ENCODE measurements at regions not wholly inside any gene's neighbourhood (a gene's known extent, or its start where the extent isn't known, plus 50 kb on each side); places are given as distances from the start of the nearest gene placed in this dataset.

DNA sequence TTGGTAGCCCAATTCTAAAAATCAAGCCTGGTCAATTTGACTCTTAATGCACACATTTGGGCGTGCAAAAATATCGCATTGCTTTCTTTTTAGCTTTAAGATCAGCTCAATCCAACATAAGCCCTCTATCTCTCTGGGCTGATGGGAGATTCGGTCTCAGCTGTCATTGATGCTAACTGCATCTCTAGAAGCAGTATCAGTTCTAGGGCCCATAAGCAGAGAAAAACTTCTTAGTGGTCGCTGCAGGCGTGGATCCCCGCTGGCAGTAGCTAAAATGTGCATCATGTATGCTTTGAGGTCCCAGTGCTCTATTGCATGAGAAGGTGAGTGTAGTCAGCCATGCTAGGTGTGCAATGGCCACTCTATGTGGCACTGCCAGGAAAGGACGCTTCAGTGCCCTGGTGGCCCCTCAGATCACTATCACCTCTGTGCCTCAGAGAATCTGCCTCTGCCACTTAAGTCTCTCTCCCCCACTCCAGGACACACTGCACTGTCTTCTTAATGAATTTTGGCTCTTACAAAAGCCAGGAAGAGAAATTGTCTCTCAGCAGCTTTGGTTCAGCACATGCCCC, 79.7 kb upstream of the GADD45A start:
- Histone ChIP-seq H3K4me3 (ENCODE audit: low read depth, low read length) (no peak overlapping the region), H3K27me3 (ENCODE audit: control insufficient read depth, insufficient read depth, low read length) (no peaks in the 10 kb centered on the region), H3K36me3 (ENCODE audit: control insufficient read depth, insufficient read depth, low read length) (no peaks in the 10 kb centered on the region)
- no peak for FAIRE-seq
- TF ChIP-seq, protein P1, sequence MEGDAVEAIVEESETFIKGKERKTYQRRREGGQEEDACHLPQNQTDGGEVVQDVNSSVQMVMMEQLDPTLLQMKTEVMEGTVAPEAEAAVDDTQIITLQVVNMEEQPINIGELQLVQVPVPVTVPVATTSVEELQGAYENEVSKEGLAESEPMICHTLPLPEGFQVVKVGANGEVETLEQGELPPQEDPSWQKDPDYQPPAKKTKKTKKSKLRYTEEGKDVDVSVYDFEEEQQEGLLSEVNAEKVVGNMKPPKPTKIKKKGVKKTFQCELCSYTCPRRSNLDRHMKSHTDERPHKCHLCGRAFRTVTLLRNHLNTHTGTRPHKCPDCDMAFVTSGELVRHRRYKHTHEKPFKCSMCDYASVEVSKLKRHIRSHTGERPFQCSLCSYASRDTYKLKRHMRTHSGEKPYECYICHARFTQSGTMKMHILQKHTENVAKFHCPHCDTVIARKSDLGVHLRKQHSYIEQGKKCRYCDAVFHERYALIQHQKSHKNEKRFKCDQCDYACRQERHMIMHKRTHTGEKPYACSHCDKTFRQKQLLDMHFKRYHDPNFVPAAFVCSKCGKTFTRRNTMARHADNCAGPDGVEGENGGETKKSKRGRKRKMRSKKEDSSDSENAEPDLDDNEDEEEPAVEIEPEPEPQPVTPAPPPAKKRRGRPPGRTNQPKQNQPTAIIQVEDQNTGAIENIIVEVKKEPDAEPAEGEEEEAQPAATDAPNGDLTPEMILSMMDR (IDR thresholded peaks at IDR 0.05; ENCODE audit: insufficient read depth, low read length, severe bottlenecking) = no peak
- DNase-seq (ENCODE audit: low read depth) = no peak

DNA sequence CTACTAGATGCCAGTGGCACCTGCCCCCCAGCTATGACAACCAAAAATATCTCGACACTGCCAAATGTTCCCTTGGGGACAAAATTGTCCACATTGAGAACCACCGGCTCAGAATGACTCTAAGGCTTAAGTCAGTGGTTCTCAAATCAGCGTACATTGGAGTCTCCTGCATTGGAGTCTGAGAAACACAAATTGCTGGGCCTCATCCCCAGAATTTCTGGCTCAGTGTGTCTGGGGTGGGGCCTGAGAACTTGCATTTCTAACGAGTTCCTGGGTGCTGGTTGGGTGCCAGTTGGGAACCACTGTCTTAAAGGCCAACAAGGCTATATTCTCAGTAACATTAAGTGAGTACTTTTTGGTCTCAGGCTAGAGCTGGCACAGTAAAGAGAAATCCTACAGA, 77.7 kb upstream of the GADD45A start:
- H3K27me3 ChIP-seq (ENCODE audit: control insufficient read depth, insufficient read depth, low read length) = no peaks in the 10 kb centered on the region
- TF ChIP-seq, protein P1 (IDR thresholded peaks at IDR 0.05; ENCODE audit: insufficient read depth, low read length, severe bottlenecking) = no peak
- no peak overlapping the region for H3K4me3 ChIP-seq (ENCODE audit: low read depth, low read length)
- DNase-seq (ENCODE audit: low read depth) (no peak), FAIRE-seq (no peak)
- H3K36me3 ChIP-seq (ENCODE audit: control insufficient read depth, insufficient read depth, low read length) = no peaks in the 10 kb centered on the region

DNA sequence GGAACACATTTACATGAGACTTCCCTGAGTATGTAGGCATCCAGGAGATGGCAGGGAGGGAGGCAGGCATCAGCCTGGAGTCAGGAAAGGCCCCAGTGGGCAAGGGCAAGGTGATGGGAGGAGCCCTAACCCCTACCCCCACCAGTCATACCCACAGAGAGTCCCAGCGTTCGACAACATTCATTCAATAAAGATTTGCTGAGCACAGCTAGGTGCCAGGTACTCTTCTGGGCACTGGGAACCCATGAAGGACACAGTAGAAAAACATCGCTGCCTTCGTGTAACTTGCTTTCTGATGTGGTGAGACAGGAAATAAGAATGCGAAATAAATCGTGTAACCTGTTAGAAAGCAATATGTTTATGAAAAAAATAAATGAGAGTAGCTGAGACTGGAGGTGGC, 77.3 kb upstream of the GADD45A start:
- no peaks in the 10 kb centered on the region for H3K27me3 ChIP-seq (ENCODE audit: control insufficient read depth, insufficient read depth, low read length)
- DNase-seq (ENCODE audit: low read depth) (no peak), FAIRE-seq (no peak)
- H3K36me3 ChIP-seq (ENCODE audit: control insufficient read depth, insufficient read depth, low read length) = no peaks in the 10 kb centered on the region
- H3K4me3 ChIP-seq (ENCODE audit: low read depth, low read length) = no peak overlapping the region
- TF ChIP-seq, protein P1 (IDR thresholded peaks at IDR 0.05; ENCODE audit: insufficient read depth, low read length, severe bottlenecking) = no peak

DNA sequence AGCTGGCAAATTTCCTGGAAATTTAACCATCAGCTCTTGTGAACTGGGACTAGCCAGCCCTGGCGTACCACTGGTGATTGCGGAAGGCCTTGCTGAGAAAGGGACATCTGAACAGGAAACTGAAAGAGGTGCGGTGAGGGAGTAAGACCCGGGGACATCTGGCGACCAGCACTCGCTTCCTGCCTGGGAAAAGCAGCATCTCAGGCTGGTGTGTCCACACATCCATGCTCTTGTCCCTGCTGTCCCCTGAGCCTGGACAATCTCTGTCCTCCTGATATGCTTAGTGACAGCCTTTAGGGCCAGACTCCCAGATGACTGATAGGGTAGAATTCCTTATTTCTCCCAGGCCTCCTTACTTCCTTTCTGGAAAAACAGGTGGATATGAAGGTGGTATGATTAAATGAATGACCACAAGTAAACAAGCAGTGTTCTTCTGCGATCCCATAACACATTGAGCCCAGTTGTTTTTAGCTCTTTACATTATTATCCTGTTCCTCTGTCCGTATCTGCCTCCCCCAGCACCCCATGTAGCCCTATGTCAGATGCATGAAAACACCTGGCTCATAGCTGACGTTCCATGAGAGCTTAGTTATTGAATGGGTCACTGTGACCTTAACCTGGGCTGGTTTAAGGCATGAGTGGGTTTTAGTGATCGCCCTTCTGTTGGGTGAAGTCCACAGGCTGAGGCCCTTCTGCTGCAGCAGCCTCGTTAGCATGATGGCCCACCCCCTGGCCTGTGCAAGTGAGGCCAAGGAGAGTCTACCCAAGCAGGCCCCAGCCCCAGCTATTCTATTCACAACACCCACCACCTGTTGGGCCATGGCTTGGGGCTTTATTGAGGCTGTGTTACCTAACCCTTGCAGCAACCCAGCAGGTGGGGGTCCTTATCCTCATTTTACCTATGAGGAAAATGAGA, 76.1 kb upstream of the GADD45A start:
- DNase-seq (ENCODE audit: low read depth) (no peak), FAIRE-seq (no peak)
- no peak overlapping the region for H3K4me3 ChIP-seq (ENCODE audit: low read depth, low read length)
- no peaks in the 10 kb centered on the region for H3K27me3 ChIP-seq (ENCODE audit: control insufficient read depth, insufficient read depth, low read length)
- TF ChIP-seq, protein P1 (IDR thresholded peaks at IDR 0.05; ENCODE audit: insufficient read depth, low read length, severe bottlenecking) = no peak
- no peaks in the 10 kb centered on the region for H3K36me3 ChIP-seq (ENCODE audit: control insufficient read depth, insufficient read depth, low read length)

DNA sequence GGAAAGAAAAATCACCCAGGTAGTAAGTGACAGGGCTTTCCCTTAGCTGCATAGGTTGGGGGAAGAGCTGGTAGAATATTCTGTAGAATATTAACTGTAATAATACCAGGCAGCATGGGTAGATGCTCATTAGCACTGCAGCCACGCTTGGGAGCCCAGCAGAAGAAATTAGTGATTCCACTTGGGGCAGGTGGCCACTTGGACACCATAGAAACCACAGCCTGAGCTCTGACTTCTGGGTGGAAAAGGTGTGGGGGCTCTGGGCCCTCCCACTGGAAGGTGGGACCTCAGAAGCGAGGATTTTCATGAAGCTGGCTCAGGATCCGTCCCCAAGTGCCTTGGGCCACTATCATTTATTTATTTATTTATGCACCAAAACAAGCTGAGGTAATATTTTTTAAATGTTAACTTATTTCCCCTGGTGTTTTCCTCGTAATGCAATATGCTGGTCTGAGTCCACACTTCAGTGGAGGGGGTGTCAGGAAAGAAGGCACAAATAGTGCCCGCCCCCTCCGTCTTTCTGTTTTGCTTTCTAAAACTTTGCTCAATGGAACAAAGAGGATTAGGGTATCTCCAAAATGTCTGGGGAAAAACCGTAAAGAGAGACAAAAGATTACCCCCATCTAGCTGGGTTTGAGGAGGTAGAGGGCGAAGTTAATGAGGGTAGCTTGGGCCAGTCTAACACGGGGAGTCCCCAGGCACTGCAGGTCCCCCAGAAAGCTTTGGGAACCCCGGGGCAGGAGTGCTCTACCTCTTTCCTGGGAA, 75.2 kb upstream of the GADD45A start:
- Histone ChIP-seq H3K4me3 (ENCODE audit: low read depth, low read length) (no peak overlapping the region), H3K36me3 (ENCODE audit: control insufficient read depth, insufficient read depth, low read length) (no peaks in the 10 kb centered on the region), H3K27me3 (ENCODE audit: control insufficient read depth, insufficient read depth, low read length) (no peaks in the 10 kb centered on the region)
- TF ChIP-seq, protein P1 (IDR thresholded peaks at IDR 0.05; ENCODE audit: insufficient read depth, low read length, severe bottlenecking) = no peak
- no peak for FAIRE-seq
- DNase-seq (ENCODE audit: low read depth) = no peak
